ENCODE measurements at regions not wholly inside any gene's neighbourhood (a gene's known extent, or its start where the extent isn't known, plus 50 kb on each side); places are given as distances from the start of the nearest gene placed in this dataset.

DNA sequence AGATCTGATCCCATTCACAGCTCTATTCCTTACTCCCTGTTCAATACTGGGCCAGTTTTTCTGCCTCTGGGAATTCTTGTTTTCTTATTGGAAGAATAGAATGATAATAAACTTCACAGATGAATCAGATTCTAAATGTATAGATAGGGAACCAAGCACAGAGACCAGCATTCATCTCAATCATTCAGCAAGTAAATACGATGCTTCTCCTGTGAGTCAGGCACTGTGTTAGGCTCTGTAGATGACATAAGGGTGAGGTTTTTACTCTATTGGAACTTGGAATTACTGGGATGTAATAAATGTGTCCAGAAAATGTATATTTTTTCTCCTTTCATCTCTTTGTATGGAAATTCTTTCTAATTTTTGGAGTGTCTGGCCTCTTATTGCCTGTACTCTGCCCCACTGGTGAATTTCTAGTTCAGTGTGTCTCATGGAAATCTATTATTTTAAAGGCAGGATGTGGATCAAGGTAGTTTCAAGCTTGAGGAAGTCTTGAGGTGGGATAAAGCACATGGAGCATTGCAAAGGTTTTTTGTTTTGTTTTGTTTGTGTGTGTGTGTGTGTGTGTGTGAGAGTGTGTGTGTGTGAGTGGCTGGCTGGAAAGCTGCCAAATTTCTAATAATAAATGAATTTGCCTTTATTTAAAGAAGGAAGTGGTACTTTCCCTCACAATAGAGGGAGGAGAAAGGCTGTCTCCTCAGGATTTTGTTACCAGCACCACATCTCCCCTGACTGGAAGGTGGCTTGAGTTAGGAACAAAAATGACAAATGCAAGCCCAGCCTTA is 117.9 kb upstream of the HS3ST1 start:
- TF ChIP-seq, protein P1, sequence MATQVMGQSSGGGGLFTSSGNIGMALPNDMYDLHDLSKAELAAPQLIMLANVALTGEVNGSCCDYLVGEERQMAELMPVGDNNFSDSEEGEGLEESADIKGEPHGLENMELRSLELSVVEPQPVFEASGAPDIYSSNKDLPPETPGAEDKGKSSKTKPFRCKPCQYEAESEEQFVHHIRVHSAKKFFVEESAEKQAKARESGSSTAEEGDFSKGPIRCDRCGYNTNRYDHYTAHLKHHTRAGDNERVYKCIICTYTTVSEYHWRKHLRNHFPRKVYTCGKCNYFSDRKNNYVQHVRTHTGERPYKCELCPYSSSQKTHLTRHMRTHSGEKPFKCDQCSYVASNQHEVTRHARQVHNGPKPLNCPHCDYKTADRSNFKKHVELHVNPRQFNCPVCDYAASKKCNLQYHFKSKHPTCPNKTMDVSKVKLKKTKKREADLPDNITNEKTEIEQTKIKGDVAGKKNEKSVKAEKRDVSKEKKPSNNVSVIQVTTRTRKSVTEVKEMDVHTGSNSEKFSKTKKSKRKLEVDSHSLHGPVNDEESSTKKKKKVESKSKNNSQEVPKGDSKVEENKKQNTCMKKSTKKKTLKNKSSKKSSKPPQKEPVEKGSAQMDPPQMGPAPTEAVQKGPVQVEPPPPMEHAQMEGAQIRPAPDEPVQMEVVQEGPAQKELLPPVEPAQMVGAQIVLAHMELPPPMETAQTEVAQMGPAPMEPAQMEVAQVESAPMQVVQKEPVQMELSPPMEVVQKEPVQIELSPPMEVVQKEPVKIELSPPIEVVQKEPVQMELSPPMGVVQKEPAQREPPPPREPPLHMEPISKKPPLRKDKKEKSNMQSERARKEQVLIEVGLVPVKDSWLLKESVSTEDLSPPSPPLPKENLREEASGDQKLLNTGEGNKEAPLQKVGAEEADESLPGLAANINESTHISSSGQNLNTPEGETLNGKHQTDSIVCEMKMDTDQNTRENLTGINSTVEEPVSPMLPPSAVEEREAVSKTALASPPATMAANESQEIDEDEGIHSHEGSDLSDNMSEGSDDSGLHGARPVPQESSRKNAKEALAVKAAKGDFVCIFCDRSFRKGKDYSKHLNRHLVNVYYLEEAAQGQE (IDR thresholded peaks at IDR 0.05; ENCODE audit: low read depth, low read length) = no peak
- TF ChIP-seq TAF1 (IDR thresholded peaks at IDR 0.05; ENCODE audit: borderline replicate concordance, low read depth, low read length) = no peak
- TF ChIP-seq, protein P2, sequence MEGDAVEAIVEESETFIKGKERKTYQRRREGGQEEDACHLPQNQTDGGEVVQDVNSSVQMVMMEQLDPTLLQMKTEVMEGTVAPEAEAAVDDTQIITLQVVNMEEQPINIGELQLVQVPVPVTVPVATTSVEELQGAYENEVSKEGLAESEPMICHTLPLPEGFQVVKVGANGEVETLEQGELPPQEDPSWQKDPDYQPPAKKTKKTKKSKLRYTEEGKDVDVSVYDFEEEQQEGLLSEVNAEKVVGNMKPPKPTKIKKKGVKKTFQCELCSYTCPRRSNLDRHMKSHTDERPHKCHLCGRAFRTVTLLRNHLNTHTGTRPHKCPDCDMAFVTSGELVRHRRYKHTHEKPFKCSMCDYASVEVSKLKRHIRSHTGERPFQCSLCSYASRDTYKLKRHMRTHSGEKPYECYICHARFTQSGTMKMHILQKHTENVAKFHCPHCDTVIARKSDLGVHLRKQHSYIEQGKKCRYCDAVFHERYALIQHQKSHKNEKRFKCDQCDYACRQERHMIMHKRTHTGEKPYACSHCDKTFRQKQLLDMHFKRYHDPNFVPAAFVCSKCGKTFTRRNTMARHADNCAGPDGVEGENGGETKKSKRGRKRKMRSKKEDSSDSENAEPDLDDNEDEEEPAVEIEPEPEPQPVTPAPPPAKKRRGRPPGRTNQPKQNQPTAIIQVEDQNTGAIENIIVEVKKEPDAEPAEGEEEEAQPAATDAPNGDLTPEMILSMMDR (IDR thresholded peaks at IDR 0.05) = no peak
- no peak for TF ChIP-seq ELF1 (IDR thresholded peaks at IDR 0.05)
- TF ChIP-seq JUND (IDR thresholded peaks at IDR 0.05) = no peak
- TF ChIP-seq EP300 (IDR thresholded peaks at IDR 0.05; ENCODE audit: borderline replicate concordance in 1 of 2, low read depth in 1 of 2, low read length in 1 of 2) = no peak
- TF ChIP-seq, protein P3, sequence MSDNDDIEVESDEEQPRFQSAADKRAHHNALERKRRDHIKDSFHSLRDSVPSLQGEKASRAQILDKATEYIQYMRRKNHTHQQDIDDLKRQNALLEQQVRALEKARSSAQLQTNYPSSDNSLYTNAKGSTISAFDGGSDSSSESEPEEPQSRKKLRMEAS (IDR thresholded peaks at IDR 0.05; ENCODE audit: low read depth) = no peak
- TF ChIP-seq, protein P4, sequence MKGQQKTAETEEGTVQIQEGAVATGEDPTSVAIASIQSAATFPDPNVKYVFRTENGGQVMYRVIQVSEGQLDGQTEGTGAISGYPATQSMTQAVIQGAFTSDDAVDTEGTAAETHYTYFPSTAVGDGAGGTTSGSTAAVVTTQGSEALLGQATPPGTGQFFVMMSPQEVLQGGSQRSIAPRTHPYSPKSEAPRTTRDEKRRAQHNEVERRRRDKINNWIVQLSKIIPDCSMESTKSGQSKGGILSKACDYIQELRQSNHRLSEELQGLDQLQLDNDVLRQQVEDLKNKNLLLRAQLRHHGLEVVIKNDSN (IDR thresholded peaks at IDR 0.05; ENCODE audit: borderline replicate concordance, low read depth) = no peak
- TF ChIP-seq SIN3A (IDR thresholded peaks at IDR 0.05; ENCODE audit: borderline replicate concordance, low read depth, low read length) = no peak
